ENCODE measurements at regions not wholly inside any gene's neighbourhood (a gene's known extent, or its start where the extent isn't known, plus 50 kb on each side); places are given as distances from the start of the nearest gene placed in this dataset.

- no peak for TF ChIP-seq FOXA1 (IDR thresholded peaks at IDR 0.05)
- TF ChIP-seq, protein P1, sequence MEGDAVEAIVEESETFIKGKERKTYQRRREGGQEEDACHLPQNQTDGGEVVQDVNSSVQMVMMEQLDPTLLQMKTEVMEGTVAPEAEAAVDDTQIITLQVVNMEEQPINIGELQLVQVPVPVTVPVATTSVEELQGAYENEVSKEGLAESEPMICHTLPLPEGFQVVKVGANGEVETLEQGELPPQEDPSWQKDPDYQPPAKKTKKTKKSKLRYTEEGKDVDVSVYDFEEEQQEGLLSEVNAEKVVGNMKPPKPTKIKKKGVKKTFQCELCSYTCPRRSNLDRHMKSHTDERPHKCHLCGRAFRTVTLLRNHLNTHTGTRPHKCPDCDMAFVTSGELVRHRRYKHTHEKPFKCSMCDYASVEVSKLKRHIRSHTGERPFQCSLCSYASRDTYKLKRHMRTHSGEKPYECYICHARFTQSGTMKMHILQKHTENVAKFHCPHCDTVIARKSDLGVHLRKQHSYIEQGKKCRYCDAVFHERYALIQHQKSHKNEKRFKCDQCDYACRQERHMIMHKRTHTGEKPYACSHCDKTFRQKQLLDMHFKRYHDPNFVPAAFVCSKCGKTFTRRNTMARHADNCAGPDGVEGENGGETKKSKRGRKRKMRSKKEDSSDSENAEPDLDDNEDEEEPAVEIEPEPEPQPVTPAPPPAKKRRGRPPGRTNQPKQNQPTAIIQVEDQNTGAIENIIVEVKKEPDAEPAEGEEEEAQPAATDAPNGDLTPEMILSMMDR (IDR thresholded peaks at IDR 0.05; ENCODE audit: low read depth, low read length, missing input control), result no peak
These were observed 183.6 kb downstream of the PRL start for GRCh38 chr6:22113026-22113766.
